DOHH2 (cell line): ENCODE measurements at regions not wholly inside any gene's neighbourhood (a gene's known extent, or its start where the extent isn't known, plus 50 kb on each side); places are given as distances from the start of the nearest gene placed in this dataset.

ENCODE experiments used
- H3F3A ChIP-seq: fragments of 200-600 bp; sonication (generic), shearing (Covaris generic); 2 replicates; pipeline ENCODE4 v1.6.0; 2016; ENCODE audit warnings: antibody characterized with exemption, mild to moderate bottlenecking; ENCODE audit not compliant: control insufficient read depth, insufficient read depth
- H3K27ac ChIP-seq: fragments of 200-600 bp; sonication (generic); 2 replicates; pipeline ENCODE4 v1.5.1; 2014; ENCODE audit warnings: low read depth, mild to moderate bottlenecking, low read length, moderate library complexity
- H3K27me3 ChIP-seq: fragments of 200-600 bp; sonication (generic); 2 replicates; pipeline ENCODE4 v1.6.1; 2014; ENCODE audit warnings: mild to moderate bottlenecking, low read length, mixed read lengths; ENCODE audit not compliant: control insufficient read depth
- H3K36me3 ChIP-seq: fragments of 200-600 bp; sonication (generic); 2 replicates; pipeline ENCODE4 v1.6.1; 2014; ENCODE audit warnings: mild to moderate bottlenecking, low read length, moderate library complexity, mixed read lengths; ENCODE audit not compliant: control insufficient read depth
- H3K4me1 ChIP-seq: fragments of 200-600 bp; sonication (generic); 2 replicates; pipeline ENCODE4 v1.6.1; 2014; ENCODE audit warnings: mild to moderate bottlenecking, low read length, mixed read lengths; ENCODE audit not compliant: control insufficient read depth
- H3K4me2 ChIP-seq: fragments of 200-600 bp; sonication (generic); 2 replicates; pipeline ENCODE4 v1.6.0; 2014; ENCODE audit warnings: mild to moderate bottlenecking, low read length, moderate library complexity
- H3K4me3 ChIP-seq: fragments of 200-600 bp; sonication (generic); 2 replicates; pipeline ENCODE4 v1.5.1; 2014; ENCODE audit warnings: mild to moderate bottlenecking, low read length, mixed read lengths
- H3K79me2 ChIP-seq: fragments of 200-600 bp; sonication (generic); 2 replicates; pipeline ENCODE4 v1.6.1; 2014; ENCODE audit warnings: mild to moderate bottlenecking, low read length, mixed read lengths; ENCODE audit not compliant: control insufficient read depth
- H3K9me2 ChIP-seq: fragments of 200-600 bp; sonication (generic); replicated peaks from 2 replicates; pipeline ENCODE4 v1.6.1; 2014; ENCODE audit warnings: mild to moderate bottlenecking, low read length, mixed read lengths; ENCODE audit not compliant: control insufficient read depth
- H3K9me3 ChIP-seq: fragments of 200-600 bp; sonication (generic); 2 replicates; pipeline ENCODE4 v1.6.1; 2014; ENCODE audit warnings: antibody characterized with exemption, low read length, mixed read lengths; ENCODE audit not compliant: control insufficient read depth, insufficient read depth
- H4K20me1 ChIP-seq: fragments of 200-600 bp; sonication (generic); 2 replicates; pipeline ENCODE4 v1.6.0; 2014; ENCODE audit warnings: low read depth, mild to moderate bottlenecking, antibody characterized with exemption, low read length, moderate library complexity; ENCODE audit not compliant: control insufficient read depth, insufficient read depth
- EZH2phosphoT487 ChIP-seq: fragments of 200-600 bp; sonication (generic); IDR thresholded peaks from 2 replicates; pipeline ENCODE4 v1.6.1; 2017; ENCODE audit warnings: borderline replicate concordance, mild to moderate bottlenecking, antibody characterized with exemption, low read length, moderate library complexity, mixed read lengths
- TF ChIP-seq, protein P1 (sequence below): fragments of 200-600 bp; sonication (generic); IDR thresholded peaks from one replicate; pipeline ENCODE4 v1.5.1; 2014; ENCODE audit warnings: antibody characterized with exemption, mild to moderate bottlenecking, low read depth, low read length; ENCODE audit not compliant: poor library complexity, severe bottlenecking

DNA sequence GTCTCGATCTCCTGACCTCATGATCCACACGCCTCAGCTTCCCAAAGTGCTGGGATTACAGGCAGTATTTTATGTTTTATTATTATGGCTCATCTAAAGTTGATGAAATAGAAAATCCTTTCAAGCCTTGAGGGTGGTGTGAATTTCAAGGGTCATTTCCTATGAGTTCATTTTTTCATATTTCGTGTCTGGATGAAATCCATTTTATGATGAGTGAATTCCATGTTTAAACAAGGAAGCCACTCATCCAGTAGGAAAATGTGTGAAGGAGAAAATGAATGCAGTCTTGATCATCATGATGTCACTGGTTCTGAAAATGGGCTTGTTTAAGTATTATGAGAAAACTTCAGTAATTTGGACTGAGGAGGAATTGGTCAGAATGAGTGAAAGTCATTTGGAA, 74.6 kb upstream of the ZSWIM6 start:
- Histone ChIP-seq H3K9me2 (no peaks in the 10 kb centered on the region), H3K9me3 (no peaks in the 10 kb centered on the region), H3K4me2 (no peak overlapping the region), H3K27me3 (no peaks in the 10 kb centered on the region; the same call in 1 of the 2 replicates), H3K4me3 (no peak overlapping the region), H4K20me1 (no peaks in the 10 kb centered on the region), H3F3A (no peaks in the 10 kb centered on the region), H3K4me1 (no peaks in the 10 kb centered on the region), H3K36me3 (no peaks in the 10 kb centered on the region), H3K27ac (no peak overlapping the region), H3K79me2 (no peaks in the 10 kb centered on the region)
- TF ChIP-seq, protein P1, sequence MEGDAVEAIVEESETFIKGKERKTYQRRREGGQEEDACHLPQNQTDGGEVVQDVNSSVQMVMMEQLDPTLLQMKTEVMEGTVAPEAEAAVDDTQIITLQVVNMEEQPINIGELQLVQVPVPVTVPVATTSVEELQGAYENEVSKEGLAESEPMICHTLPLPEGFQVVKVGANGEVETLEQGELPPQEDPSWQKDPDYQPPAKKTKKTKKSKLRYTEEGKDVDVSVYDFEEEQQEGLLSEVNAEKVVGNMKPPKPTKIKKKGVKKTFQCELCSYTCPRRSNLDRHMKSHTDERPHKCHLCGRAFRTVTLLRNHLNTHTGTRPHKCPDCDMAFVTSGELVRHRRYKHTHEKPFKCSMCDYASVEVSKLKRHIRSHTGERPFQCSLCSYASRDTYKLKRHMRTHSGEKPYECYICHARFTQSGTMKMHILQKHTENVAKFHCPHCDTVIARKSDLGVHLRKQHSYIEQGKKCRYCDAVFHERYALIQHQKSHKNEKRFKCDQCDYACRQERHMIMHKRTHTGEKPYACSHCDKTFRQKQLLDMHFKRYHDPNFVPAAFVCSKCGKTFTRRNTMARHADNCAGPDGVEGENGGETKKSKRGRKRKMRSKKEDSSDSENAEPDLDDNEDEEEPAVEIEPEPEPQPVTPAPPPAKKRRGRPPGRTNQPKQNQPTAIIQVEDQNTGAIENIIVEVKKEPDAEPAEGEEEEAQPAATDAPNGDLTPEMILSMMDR, result no peak
- no peak for TF ChIP-seq EZH2phosphoT487

DNA sequence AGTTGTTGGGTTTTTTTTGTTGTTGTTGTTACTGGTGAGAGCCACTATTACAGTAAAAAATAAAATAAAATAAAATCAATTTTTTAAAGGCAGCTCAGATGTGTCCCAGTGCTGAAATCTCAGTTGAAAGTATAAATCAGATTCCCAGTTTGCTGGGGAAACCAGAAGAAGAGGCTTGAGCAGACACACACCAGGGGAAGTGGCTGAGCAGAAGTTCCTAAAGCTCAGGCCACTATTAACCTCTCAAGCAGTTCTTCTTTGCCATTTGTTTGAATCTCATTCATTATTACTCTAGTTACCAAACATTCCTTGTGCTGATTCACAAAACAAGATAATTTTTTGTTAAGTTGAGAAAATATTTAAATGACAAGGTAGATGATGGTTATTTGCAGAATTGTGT, 70.9 kb upstream of the ZSWIM6 start:
- no peaks in the 10 kb centered on the region for H3K4me1 ChIP-seq
- H3K9me2 ChIP-seq, result no peaks in the 10 kb centered on the region
- H3K4me3 ChIP-seq, result no peak overlapping the region
- H3K36me3 ChIP-seq, result no peaks in the 10 kb centered on the region
- H3F3A ChIP-seq, result no peaks in the 10 kb centered on the region
- H4K20me1 ChIP-seq, result no peaks in the 10 kb centered on the region
- no peak overlapping the region for H3K27ac ChIP-seq
- no peaks in the 10 kb centered on the region for H3K79me2 ChIP-seq
- peaks cover 15% of the 10 kb centered on the region for H3K27me3 ChIP-seq
- H3K9me3 ChIP-seq, result no peaks in the 10 kb centered on the region
- TF ChIP-seq, protein P1, result no peak
- TF ChIP-seq EZH2phosphoT487, result no peak
- no peak overlapping the region for H3K4me2 ChIP-seq

GRCh38 chr5:61262080-61262479, 70.0 kb upstream of the ZSWIM6 start:
- H4K20me1 ChIP-seq, result no peaks in the 10 kb centered on the region
- H3K4me2 ChIP-seq, result no peak overlapping the region
- H3K36me3 ChIP-seq, result no peaks in the 10 kb centered on the region
- TF ChIP-seq, protein P1, result no peak
- TF ChIP-seq EZH2phosphoT487, result no peak
- peaks cover 15% of the 10 kb centered on the region for H3K27me3 ChIP-seq
- H3K79me2 ChIP-seq, result no peaks in the 10 kb centered on the region
- H3K4me3 ChIP-seq, result no peak overlapping the region
- H3K9me2 ChIP-seq, result no peaks in the 10 kb centered on the region
- H3K4me1 ChIP-seq, result no peaks in the 10 kb centered on the region
- no peaks in the 10 kb centered on the region for H3K9me3 ChIP-seq
- H3F3A ChIP-seq, result no peaks in the 10 kb centered on the region
- H3K27ac ChIP-seq, result no peak overlapping the region

DNA sequence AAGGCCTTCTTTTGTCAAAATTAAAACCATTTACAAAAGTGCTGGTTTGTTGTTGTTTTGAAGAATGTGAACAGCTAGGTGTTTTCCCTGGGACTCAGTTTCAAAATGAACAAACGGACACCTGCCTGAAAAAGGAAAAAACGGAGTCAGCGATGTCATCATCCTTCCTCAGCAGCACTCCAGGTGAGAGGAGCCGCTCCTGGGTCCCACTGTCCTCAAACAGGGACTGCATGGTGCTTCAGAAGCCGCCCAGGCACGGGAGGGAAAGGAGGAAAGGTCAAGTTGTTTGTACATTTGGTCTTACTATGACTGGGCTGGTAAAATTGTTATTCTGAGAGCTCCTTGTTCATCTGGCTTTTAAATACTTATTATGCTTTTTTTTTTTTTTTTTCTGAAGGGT, 69.0 kb upstream of the ZSWIM6 start:
- Histone ChIP-seq H3K27me3 (peaks cover 15% of the 10 kb centered on the region), H3K36me3 (no peaks in the 10 kb centered on the region), H3K79me2 (no peaks in the 10 kb centered on the region), H4K20me1 (no peaks in the 10 kb centered on the region), H3K9me2 (no peaks in the 10 kb centered on the region), H3K4me3 (no peak overlapping the region), H3K27ac (no peak overlapping the region), H3K4me1 (no peaks in the 10 kb centered on the region), H3K9me3 (no peaks in the 10 kb centered on the region), H3K4me2 (no peak overlapping the region), H3F3A (no peaks in the 10 kb centered on the region)
- TF ChIP-seq, protein P1, result no peak
- TF ChIP-seq EZH2phosphoT487, result no peak
